ENCODE measurements at regions not wholly inside any gene's neighbourhood (a gene's known extent, or its start where the extent isn't known, plus 50 kb on each side); places are given as distances from the start of the nearest gene placed in this dataset.

DNA sequence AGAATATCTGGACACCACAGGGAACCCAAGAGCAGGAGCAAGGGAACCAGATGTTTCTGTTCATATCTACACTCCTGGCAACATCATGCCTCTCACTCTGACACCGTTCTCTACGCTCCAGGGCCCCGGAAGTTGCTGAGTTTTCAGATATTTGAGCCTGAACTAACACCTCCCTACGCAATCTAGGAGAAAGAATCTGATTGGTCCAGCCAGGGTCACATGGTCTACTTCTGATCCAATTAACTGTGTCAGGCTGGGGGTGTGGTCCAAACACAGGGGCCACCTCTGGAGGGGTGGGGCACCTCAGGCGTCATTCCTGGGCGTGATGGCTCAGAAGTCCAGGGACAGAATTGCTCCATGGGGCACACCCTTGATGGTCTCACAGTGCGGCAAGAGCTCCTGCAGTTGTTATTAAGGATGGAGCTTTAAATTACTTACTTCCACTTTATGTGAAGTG, 165.5 kb downstream of the PTPN11 start:
- ChIA-PET CTCF (no interaction called here), POLR2A (no interaction called here)
- Mint-ChIP-seq H3K9me3 (no peaks in the 10 kb centered on the region), H3K27ac (no peak overlapping the region; the same call in 1 of the 2 replicates), H3K27me3 (ENCODE audit: low read depth) (peaks cover 92% of the 10 kb centered on the region), H3K36me3 (no peaks in the 10 kb centered on the region), H3K4me1 (peaks cover 15% of the 10 kb centered on the region), H3K4me3 (no peak overlapping the region)
- DNase-seq (ENCODE audit: low spot score) (peak; percentile 66), ATAC-seq (peak; percentile 91)
- TF ChIP-seq, protein P1, sequence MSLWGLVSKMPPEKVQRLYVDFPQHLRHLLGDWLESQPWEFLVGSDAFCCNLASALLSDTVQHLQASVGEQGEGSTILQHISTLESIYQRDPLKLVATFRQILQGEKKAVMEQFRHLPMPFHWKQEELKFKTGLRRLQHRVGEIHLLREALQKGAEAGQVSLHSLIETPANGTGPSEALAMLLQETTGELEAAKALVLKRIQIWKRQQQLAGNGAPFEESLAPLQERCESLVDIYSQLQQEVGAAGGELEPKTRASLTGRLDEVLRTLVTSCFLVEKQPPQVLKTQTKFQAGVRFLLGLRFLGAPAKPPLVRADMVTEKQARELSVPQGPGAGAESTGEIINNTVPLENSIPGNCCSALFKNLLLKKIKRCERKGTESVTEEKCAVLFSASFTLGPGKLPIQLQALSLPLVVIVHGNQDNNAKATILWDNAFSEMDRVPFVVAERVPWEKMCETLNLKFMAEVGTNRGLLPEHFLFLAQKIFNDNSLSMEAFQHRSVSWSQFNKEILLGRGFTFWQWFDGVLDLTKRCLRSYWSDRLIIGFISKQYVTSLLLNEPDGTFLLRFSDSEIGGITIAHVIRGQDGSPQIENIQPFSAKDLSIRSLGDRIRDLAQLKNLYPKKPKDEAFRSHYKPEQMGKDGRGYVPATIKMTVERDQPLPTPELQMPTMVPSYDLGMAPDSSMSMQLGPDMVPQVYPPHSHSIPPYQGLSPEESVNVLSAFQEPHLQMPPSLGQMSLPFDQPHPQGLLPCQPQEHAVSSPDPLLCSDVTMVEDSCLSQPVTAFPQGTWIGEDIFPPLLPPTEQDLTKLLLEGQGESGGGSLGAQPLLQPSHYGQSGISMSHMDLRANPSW (CRISPR knock-in tag; conservative IDR thresholded peaks at IDR 0.05; ENCODE audit: low read depth), result no peak
- TF ChIP-seq SOX15 (CRISPR knock-in tag; IDR thresholded peaks at IDR 0.05) (no peak), JAZF1 (CRISPR knock-in tag; IDR thresholded peaks at IDR 0.05) (no peak), SP1 (CRISPR knock-in tag; conservative IDR thresholded peaks at IDR 0.05) (peak; percentile 27; the same call in 1 of the 2 replicates), CREB1 (CRISPR knock-in tag; IDR thresholded peaks at IDR 0.05) (no peak), NR1H2 (CRISPR knock-in tag; IDR thresholded peaks at IDR 0.05) (no peak), FOXP1 (CRISPR knock-in tag; IDR thresholded peaks at IDR 0.05; ENCODE audit: borderline replicate concordance) (no peak), NFYB (CRISPR knock-in tag; conservative IDR thresholded peaks at IDR 0.05; ENCODE audit: low read depth) (peak; percentile 78), HMGA2 (CRISPR knock-in tag; IDR thresholded peaks at IDR 0.05) (no peak), TEAD1 (CRISPR knock-in tag; IDR thresholded peaks at IDR 0.05) (no peak)
- TF ChIP-seq, protein P2, sequence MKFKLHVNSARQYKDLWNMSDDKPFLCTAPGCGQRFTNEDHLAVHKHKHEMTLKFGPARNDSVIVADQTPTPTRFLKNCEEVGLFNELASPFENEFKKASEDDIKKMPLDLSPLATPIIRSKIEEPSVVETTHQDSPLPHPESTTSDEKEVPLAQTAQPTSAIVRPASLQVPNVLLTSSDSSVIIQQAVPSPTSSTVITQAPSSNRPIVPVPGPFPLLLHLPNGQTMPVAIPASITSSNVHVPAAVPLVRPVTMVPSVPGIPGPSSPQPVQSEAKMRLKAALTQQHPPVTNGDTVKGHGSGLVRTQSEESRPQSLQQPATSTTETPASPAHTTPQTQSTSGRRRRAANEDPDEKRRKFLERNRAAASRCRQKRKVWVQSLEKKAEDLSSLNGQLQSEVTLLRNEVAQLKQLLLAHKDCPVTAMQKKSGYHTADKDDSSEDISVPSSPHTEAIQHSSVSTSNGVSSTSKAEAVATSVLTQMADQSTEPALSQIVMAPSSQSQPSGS (CRISPR knock-in tag; IDR thresholded peaks at IDR 0.05; ENCODE audit: borderline replicate concordance, low read depth), result no peak
- TF ChIP-seq, protein P3, sequence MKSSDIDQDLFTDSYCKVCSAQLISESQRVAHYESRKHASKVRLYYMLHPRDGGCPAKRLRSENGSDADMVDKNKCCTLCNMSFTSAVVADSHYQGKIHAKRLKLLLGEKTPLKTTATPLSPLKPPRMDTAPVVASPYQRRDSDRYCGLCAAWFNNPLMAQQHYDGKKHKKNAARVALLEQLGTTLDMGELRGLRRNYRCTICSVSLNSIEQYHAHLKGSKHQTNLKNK (CRISPR knock-in tag; IDR thresholded peaks at IDR 0.05), result no peak
- TF ChIP-seq, protein P4, sequence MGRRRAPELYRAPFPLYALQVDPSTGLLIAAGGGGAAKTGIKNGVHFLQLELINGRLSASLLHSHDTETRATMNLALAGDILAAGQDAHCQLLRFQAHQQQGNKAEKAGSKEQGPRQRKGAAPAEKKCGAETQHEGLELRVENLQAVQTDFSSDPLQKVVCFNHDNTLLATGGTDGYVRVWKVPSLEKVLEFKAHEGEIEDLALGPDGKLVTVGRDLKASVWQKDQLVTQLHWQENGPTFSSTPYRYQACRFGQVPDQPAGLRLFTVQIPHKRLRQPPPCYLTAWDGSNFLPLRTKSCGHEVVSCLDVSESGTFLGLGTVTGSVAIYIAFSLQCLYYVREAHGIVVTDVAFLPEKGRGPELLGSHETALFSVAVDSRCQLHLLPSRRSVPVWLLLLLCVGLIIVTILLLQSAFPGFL (CRISPR knock-in tag; IDR thresholded peaks at IDR 0.05; ENCODE audit: borderline replicate concordance), result no peak
- TF ChIP-seq, protein P5, sequence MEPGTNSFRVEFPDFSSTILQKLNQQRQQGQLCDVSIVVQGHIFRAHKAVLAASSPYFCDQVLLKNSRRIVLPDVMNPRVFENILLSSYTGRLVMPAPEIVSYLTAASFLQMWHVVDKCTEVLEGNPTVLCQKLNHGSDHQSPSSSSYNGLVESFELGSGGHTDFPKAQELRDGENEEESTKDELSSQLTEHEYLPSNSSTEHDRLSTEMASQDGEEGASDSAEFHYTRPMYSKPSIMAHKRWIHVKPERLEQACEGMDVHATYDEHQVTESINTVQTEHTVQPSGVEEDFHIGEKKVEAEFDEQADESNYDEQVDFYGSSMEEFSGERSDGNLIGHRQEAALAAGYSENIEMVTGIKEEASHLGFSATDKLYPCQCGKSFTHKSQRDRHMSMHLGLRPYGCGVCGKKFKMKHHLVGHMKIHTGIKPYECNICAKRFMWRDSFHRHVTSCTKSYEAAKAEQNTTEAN (CRISPR knock-in tag; IDR thresholded peaks at IDR 0.05), result no peak
- TF ChIP-seq, protein P6, sequence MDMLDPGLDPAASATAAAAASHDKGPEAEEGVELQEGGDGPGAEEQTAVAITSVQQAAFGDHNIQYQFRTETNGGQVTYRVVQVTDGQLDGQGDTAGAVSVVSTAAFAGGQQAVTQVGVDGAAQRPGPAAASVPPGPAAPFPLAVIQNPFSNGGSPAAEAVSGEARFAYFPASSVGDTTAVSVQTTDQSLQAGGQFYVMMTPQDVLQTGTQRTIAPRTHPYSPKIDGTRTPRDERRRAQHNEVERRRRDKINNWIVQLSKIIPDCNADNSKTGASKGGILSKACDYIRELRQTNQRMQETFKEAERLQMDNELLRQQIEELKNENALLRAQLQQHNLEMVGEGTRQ (CRISPR knock-in tag; IDR thresholded peaks at IDR 0.05), result peak; percentile 91
- TF ChIP-seq, protein P7, sequence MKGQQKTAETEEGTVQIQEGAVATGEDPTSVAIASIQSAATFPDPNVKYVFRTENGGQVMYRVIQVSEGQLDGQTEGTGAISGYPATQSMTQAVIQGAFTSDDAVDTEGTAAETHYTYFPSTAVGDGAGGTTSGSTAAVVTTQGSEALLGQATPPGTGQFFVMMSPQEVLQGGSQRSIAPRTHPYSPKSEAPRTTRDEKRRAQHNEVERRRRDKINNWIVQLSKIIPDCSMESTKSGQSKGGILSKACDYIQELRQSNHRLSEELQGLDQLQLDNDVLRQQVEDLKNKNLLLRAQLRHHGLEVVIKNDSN (CRISPR knock-in tag; IDR thresholded peaks at IDR 0.05), result peak; percentile 88
- TF ChIP-seq, protein P8, sequence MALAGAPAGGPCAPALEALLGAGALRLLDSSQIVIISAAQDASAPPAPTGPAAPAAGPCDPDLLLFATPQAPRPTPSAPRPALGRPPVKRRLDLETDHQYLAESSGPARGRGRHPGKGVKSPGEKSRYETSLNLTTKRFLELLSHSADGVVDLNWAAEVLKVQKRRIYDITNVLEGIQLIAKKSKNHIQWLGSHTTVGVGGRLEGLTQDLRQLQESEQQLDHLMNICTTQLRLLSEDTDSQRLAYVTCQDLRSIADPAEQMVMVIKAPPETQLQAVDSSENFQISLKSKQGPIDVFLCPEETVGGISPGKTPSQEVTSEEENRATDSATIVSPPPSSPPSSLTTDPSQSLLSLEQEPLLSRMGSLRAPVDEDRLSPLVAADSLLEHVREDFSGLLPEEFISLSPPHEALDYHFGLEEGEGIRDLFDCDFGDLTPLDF (CRISPR knock-in tag; IDR thresholded peaks at IDR 0.05), result no peak
